GM10248 (cell line): ENCODE measurements at regions not wholly inside any gene's neighbourhood (a gene's known extent, or its start where the extent isn't known, plus 50 kb on each side); places are given as distances from the start of the nearest gene placed in this dataset.
"Not testable (repeated sequence)": the region's sequence is repeated elsewhere in the genome, so short reads cannot be mapped to it uniquely, and the experiment has no call there.

Source experiments
- CTCF ChIA-PET: fragments of 300-600 bp; sonication (Branson Sonifier 250); formaldehyde crosslinking; extraction: SDS; loops from one replicate; lab custom pipeline; 2021; ENCODE audit warnings: antibody characterized with exemption; lab: Yijun Ruan, JAX
- POLR2A ChIA-PET: fragments of 350-650 bp; sonication (Branson Sonifier 250); formaldehyde crosslinking; extraction: SDS; loops from one replicate; lab custom pipeline; 2020; ENCODE audit warnings: antibody characterized with exemption; lab: Yijun Ruan, JAX
- DNase-seq: peaks from one replicate; pipeline ENCODE4 v3.0.0; 2012; ENCODE audit errors: extremely low spot score
- CTCF ChIP-seq: IDR thresholded peaks from 2 replicates; pipeline ENCODE4 v1.5.1; 2012; ENCODE audit warnings: mild to moderate bottlenecking, low read depth; ENCODE audit errors: extremely low read depth, missing control alignments, control extremely low read depth

- no peak for TF ChIP-seq CTCF
- DNase-seq: no peak
- POLR2A ChIA-PET: no interaction called here
- CTCF ChIA-PET: interaction anchor here (1.3 kb wide), 1 partner anchor 23 kb away, joined by 3 read pairs; no protein-coding TSS in a partner anchor
Measured at GRCh38 chr3:151520105-151520504, 59.2 kb upstream of the IGSF10 start.

DNA sequence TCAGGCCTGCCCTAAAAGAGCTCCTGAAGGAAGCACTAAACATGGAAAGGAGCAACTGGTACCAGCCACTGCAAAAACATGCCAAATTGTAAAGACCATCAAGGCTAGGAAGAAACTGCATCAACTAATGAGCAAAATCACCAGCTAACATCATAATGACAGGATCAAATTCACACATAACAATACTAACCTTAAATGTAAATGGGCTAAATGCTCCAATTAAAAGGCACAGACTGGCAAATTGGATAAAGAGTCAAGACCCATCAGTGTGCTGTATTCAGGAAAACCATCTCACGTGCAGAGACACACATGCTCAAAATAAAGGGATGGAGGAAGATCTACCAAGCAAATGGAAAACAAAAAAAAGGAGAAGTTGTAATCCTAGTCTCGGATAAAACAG lies 50.6 kb upstream of the IGSF10 start:
- POLR2A ChIA-PET, CTCF ChIA-PET, DNase-seq: not testable (repeated sequence)
